H9 (cell line): ENCODE measurements at regions not wholly inside any gene's neighbourhood (a gene's known extent, or its start where the extent isn't known, plus 50 kb on each side); places are given as distances from the start of the nearest gene placed in this dataset.

Experiments used
- DNase-seq: peaks from one replicate; pipeline ENCODE4 v3.0.0-alpha.2; 2017
- H2AFZ ChIP-seq: one replicate; pipeline ENCODE4 v1.6.1; 2013; ENCODE audit warnings: mild to moderate bottlenecking, low read length, control low read depth, moderate library complexity
- H2AK5ac ChIP-seq: 2 replicates; pipeline ENCODE4 v1.6.1; 2013; ENCODE audit warnings: low read length, control low read depth, mixed read lengths; ENCODE audit not compliant: insufficient read length
- H2BK120ac ChIP-seq: one replicate; pipeline ENCODE4 v1.6.1; 2013; ENCODE audit warnings: low read depth, mild to moderate bottlenecking, low read length, control low read depth, inconsistent platforms; ENCODE audit not compliant: poor library complexity, severe bottlenecking
- H2BK12ac ChIP-seq: 2 replicates; pipeline ENCODE4 v1.6.1; 2013; ENCODE audit warnings: low read length, control low read depth, mixed read lengths, low read depth; ENCODE audit not compliant: insufficient read length
- H2BK15ac ChIP-seq: 2 replicates; pipeline ENCODE4 v1.6.1; 2013; ENCODE audit warnings: low read depth, low read length, control low read depth
- H2BK20ac ChIP-seq: one replicate; pipeline ENCODE4 v1.6.1; 2013; ENCODE audit warnings: low read depth, mild to moderate bottlenecking, low read length, control low read depth, inconsistent platforms; ENCODE audit not compliant: poor library complexity, severe bottlenecking
- H2BK5ac ChIP-seq: 2 replicates; pipeline ENCODE4 v1.6.1; 2013; ENCODE audit warnings: low read length, control low read depth, mixed read lengths; ENCODE audit not compliant: insufficient read length
- H3K14ac ChIP-seq: 2 replicates; pipeline ENCODE4 v1.6.1; 2013; ENCODE audit warnings: low read length, control low read depth; ENCODE audit not compliant: insufficient read depth
- H3K18ac ChIP-seq: 2 replicates; pipeline ENCODE4 v1.6.1; 2013; ENCODE audit warnings: low read depth, mild to moderate bottlenecking, mixed read lengths, low read length, control low read depth; ENCODE audit not compliant: insufficient read length
- H3K23ac ChIP-seq: 2 replicates; pipeline ENCODE4 v1.6.1; 2013; ENCODE audit warnings: low read length, control low read depth, mixed read lengths, low read depth; ENCODE audit not compliant: insufficient read length
- H3K23me2 ChIP-seq: 2 replicates; pipeline ENCODE4 v1.6.1; 2013; ENCODE audit warnings: low read depth, mild to moderate bottlenecking, mixed read lengths, low read length, control low read depth; ENCODE audit not compliant: insufficient read length, poor library complexity, severe bottlenecking
- H3K27ac ChIP-seq: 2 replicates; pipeline ENCODE4 v1.5.1; 2013; ENCODE audit warnings: low read length, control low read depth, mixed read lengths, low read depth; ENCODE audit not compliant: insufficient read length
- H3K27me3 ChIP-seq: 2 replicates; pipeline ENCODE4 v1.6.1; 2013; ENCODE audit warnings: low read length, control low read depth, inconsistent platforms; ENCODE audit not compliant: insufficient read depth
- H3K4ac ChIP-seq: 2 replicates; pipeline ENCODE4 v1.6.1; 2013; ENCODE audit warnings: low read depth, mild to moderate bottlenecking, control low read depth, inconsistent platforms, low read length, moderate library complexity
- H3K4me1 ChIP-seq: 2 replicates; pipeline ENCODE4 v1.6.1; 2013; ENCODE audit warnings: low read length, control low read depth, inconsistent platforms; ENCODE audit not compliant: insufficient read depth
- H3K4me2 ChIP-seq: 2 replicates; pipeline ENCODE4 v1.6.1; 2013; ENCODE audit warnings: low read length, control low read depth, mixed read lengths; ENCODE audit not compliant: insufficient read length, insufficient read depth
- H3K56ac ChIP-seq: 2 replicates; pipeline ENCODE4 v1.6.1; 2013; ENCODE audit warnings: low read depth, mild to moderate bottlenecking, mixed read lengths, low read length, control low read depth; ENCODE audit not compliant: insufficient read length
- H3K79me1 ChIP-seq: 2 replicates; pipeline ENCODE4 v1.6.1; 2013; ENCODE audit warnings: low read depth, mild to moderate bottlenecking, moderate library complexity, low read length, control low read depth, inconsistent platforms; ENCODE audit not compliant: insufficient read depth, poor library complexity, severe bottlenecking
- H3K79me2 ChIP-seq: 2 replicates; pipeline ENCODE4 v1.6.1; 2013; ENCODE audit warnings: low read length, control low read depth, inconsistent platforms; ENCODE audit not compliant: insufficient read depth
- H3K9ac ChIP-seq: 2 replicates; pipeline ENCODE4 v1.6.1; 2013; ENCODE audit warnings: low read length, control low read depth, mixed read lengths; ENCODE audit not compliant: insufficient read length; ENCODE audit errors: extremely low read depth
- H3K9me3 ChIP-seq: one replicate; pipeline ENCODE4 v1.6.1; 2013; ENCODE audit warnings: low read depth, low read length, inconsistent platforms; ENCODE audit not compliant: control insufficient read depth
- H3T11ph ChIP-seq: one replicate; pipeline ENCODE4 v1.6.1; 2013; ENCODE audit warnings: mild to moderate bottlenecking, low read length, control low read depth, inconsistent platforms
- H4K20me1 ChIP-seq: one replicate; pipeline ENCODE4 v1.6.1; 2013; ENCODE audit not compliant: control insufficient read depth, insufficient read length, insufficient read depth
- H4K5ac ChIP-seq: 2 replicates; pipeline ENCODE4 v1.6.1; 2013; ENCODE audit warnings: low read depth, mild to moderate bottlenecking, mixed read lengths, low read length, control low read depth; ENCODE audit not compliant: insufficient read length
- H4K8ac ChIP-seq: replicated peaks from 2 replicates; pipeline ENCODE4 v1.6.1; 2013; ENCODE audit warnings: low read length, control low read depth, mixed read lengths, low read depth; ENCODE audit not compliant: insufficient read length
- H4K91ac ChIP-seq: 2 replicates; pipeline ENCODE4 v1.6.1; 2013; ENCODE audit warnings: low read depth, mild to moderate bottlenecking, moderate library complexity, mixed read lengths, low read length, control low read depth; ENCODE audit not compliant: insufficient read length
- H3K27ac Mint-ChIP-seq, 3 experiments: 2 replicates in 2 of 3; 3 replicates in 1 of 3; pipeline ENCODE4 v1.8.0; 2020 to 2021; ENCODE audit warnings: mixed read lengths in 3 of 3, mild to moderate bottlenecking in 1 of 3, moderate library complexity in 1 of 3
- H3K27me3 Mint-ChIP-seq: 2 replicates; pipeline ENCODE4 v1.8.0; 2021; ENCODE audit warnings: low read depth, mild to moderate bottlenecking, moderate library complexity, mixed read lengths
- H3K36me3 Mint-ChIP-seq, 3 experiments: 2 replicates in 2 of 3; 3 replicates in 1 of 3; pipeline ENCODE4 v1.8.0; 2020 to 2021; ENCODE audit warnings: low read depth in 3 of 3, mixed read lengths in 3 of 3; ENCODE audit not compliant: insufficient read depth in 1 of 3
- H3K4me1 Mint-ChIP-seq, 2 experiments: 2 replicates each; pipeline ENCODE4 v1.8.0; 2020; ENCODE audit warnings: mixed read lengths in 2 of 2
- H3K4me3 Mint-ChIP-seq, 2 experiments: 2 replicates in 1 of 2; 3 replicates in 1 of 2; pipeline ENCODE4 v1.8.0; 2020 to 2021; ENCODE audit warnings: mild to moderate bottlenecking in 2 of 2, mixed read lengths in 2 of 2, moderate library complexity in 1 of 2
- H3K9me3 Mint-ChIP-seq, 2 experiments: 2 replicates in 1 of 2; 3 replicates in 1 of 2; pipeline ENCODE4 v1.8.0; 2020; ENCODE audit warnings: mild to moderate bottlenecking in 2 of 2, mixed read lengths in 2 of 2, moderate library complexity in 1 of 2
- WGBS: extraction: QIAGEN DNeasy Blood & Tissue Kit; methylation state at CpG from one replicate; pipeline ENCODE4 v1.1.7; 2013; ENCODE audit warnings: missing lambda C conversion rate, low lambda C conversion rate, mixed read lengths; ENCODE audit not compliant: insufficient read length; ENCODE audit errors: extremely low coverage; 5-methylcytosine and 5-hydroxymethylcytosine counted together
- TF ChIP-seq, protein P1 (sequence below): fragments of 200-600 bp; sonication (generic); conservative IDR thresholded peaks from 3 replicates; pipeline ENCODE4 v1.8.0; 2021; ENCODE audit warnings: antibody characterized with exemption, mild to moderate bottlenecking

DNA sequence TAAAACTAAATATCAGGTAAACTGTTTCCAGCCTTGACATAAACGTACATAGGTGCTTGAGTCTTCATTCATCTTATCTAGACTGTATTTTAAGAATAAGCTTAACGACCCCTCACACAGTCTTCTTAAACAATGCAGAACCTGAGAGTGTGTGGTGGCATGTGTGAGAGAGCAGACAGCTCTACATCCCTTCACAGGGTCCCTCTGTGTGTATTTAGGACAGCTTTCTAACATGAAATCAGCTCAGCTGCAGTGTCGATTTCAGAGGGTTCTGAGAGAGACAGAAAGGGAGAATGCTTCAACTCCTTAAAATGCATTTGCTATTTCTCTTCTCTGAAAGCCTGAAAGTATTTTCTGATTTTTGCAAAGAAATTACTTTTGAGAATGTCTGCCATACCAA is 185.2 kb downstream of the GRB14 start:
- no peak overlapping the region for H3K27ac ChIP-seq
- no peak overlapping the region for H3T11ph ChIP-seq
- whole genome bisulfite sequencing, result no CpG with 5 or more reads among the region's 3 CpGs
- no peak overlapping the region for H3K9ac ChIP-seq
- no peak overlapping the region for H2AK5ac ChIP-seq
- H4K5ac ChIP-seq, result no peak overlapping the region
- H3K23ac ChIP-seq, result no peak overlapping the region
- no peak overlapping the region for H3K56ac ChIP-seq
- Mint-ChIP-seq H3K9me3 (no peaks in the 10 kb centered on the region), H3K27ac (no peak overlapping the region; a peak in 1 of 7 replicates), H3K27me3 (no peaks in the 10 kb centered on the region), H3K4me3 (no peak overlapping the region), H3K36me3 (no peaks in the 10 kb centered on the region), H3K4me1 (peaks cover 5% of the 10 kb centered on the region in 2 experiments; a peak in 3 of 4 replicates)
- H4K8ac ChIP-seq, result no peak overlapping the region
- H2BK15ac ChIP-seq, result no peak overlapping the region
- no peaks in the 10 kb centered on the region for H3K9me3 ChIP-seq
- H4K91ac ChIP-seq, result no peak overlapping the region
- no peak overlapping the region for H3K4ac ChIP-seq
- no peak overlapping the region for H2BK20ac ChIP-seq
- no peaks in the 10 kb centered on the region for H3K79me2 ChIP-seq
- no peak overlapping the region for H2BK120ac ChIP-seq
- no peak overlapping the region for H2BK12ac ChIP-seq
- H3K4me1 ChIP-seq, result no peaks in the 10 kb centered on the region
- no peak overlapping the region for H2AFZ ChIP-seq
- H3K18ac ChIP-seq, result no peak overlapping the region
- H4K20me1 ChIP-seq, result no peaks in the 10 kb centered on the region
- no peaks in the 10 kb centered on the region for H3K79me1 ChIP-seq
- H2BK5ac ChIP-seq, result no peak overlapping the region
- no peaks in the 10 kb centered on the region for H3K23me2 ChIP-seq
- DNase-seq, result no peak
- H3K4me2 ChIP-seq, result no peak overlapping the region
- no peak overlapping the region for H3K14ac ChIP-seq
- H3K27me3 ChIP-seq, result no peaks in the 10 kb centered on the region
- TF ChIP-seq, protein P1, sequence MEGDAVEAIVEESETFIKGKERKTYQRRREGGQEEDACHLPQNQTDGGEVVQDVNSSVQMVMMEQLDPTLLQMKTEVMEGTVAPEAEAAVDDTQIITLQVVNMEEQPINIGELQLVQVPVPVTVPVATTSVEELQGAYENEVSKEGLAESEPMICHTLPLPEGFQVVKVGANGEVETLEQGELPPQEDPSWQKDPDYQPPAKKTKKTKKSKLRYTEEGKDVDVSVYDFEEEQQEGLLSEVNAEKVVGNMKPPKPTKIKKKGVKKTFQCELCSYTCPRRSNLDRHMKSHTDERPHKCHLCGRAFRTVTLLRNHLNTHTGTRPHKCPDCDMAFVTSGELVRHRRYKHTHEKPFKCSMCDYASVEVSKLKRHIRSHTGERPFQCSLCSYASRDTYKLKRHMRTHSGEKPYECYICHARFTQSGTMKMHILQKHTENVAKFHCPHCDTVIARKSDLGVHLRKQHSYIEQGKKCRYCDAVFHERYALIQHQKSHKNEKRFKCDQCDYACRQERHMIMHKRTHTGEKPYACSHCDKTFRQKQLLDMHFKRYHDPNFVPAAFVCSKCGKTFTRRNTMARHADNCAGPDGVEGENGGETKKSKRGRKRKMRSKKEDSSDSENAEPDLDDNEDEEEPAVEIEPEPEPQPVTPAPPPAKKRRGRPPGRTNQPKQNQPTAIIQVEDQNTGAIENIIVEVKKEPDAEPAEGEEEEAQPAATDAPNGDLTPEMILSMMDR, result no peak
